Erythroblast (primary cell): ENCODE measurements at regions not wholly inside any gene's neighbourhood (a gene's known extent, or its start where the extent isn't known, plus 50 kb on each side); places are given as distances from the start of the nearest gene placed in this dataset.

ENCODE experiments used
- DNase-seq, 2 experiments: peaks; one replicate each; lab custom pipeline; 2025; lab: John Stamatoyannopoulos, UW
- GATA1 ChIP-seq: IDR thresholded peaks from 2 replicates; pipeline ENCODE4 v1.6.1; 2011; ENCODE audit warnings: low read depth, mild to moderate bottlenecking, control low read depth, low read length, moderate library complexity
- POLR2A ChIP-seq: IDR thresholded peaks from 2 replicates; pipeline ENCODE4 v1.6.1; 2011; ENCODE audit warnings: mild to moderate bottlenecking, low read length

DNA sequence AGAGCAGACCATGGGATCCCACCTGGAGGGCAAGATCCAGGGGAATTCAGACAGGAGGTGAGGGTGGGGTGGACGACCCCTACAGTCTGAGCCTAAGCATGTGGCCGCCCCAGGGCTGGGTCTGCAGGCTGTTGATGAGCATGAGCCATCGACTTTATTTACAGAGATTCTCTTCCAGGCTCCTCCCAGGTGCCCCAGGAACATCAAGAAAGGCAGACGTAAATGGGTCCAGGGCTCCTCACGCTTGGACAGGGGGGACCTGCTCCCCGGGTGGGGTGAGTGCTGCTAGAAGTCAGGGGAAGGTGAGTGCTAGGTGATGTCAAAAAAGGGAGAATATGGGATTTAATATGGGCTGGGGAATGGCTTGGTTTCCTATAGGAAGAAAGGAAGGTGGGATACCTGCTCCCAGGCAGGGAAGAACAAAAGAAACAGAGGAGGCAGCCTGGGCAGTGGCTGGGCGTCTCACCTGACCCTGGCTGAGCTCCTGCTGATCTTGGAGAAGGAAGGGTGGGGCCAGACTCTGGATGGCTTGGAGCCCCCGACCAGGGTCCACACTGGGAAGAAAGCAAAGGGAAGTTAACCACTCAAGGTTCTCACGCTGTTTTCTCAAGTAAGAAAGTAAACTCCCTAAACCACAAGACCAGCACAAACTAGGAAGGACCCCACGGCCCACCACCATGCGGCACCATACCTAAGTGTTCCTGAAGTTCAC, 162.1 kb upstream of the SHH start:
- TF ChIP-seq GATA1, result no peak
- TF ChIP-seq POLR2A, result no peak
- no peak for DNase-seq

GRCh38 chr7:155973451-155973997, 161.3 kb upstream of the SHH start:
- TF ChIP-seq POLR2A, result no peak
- no peak for TF ChIP-seq GATA1
- DNase-seq, result no peak

DNA sequence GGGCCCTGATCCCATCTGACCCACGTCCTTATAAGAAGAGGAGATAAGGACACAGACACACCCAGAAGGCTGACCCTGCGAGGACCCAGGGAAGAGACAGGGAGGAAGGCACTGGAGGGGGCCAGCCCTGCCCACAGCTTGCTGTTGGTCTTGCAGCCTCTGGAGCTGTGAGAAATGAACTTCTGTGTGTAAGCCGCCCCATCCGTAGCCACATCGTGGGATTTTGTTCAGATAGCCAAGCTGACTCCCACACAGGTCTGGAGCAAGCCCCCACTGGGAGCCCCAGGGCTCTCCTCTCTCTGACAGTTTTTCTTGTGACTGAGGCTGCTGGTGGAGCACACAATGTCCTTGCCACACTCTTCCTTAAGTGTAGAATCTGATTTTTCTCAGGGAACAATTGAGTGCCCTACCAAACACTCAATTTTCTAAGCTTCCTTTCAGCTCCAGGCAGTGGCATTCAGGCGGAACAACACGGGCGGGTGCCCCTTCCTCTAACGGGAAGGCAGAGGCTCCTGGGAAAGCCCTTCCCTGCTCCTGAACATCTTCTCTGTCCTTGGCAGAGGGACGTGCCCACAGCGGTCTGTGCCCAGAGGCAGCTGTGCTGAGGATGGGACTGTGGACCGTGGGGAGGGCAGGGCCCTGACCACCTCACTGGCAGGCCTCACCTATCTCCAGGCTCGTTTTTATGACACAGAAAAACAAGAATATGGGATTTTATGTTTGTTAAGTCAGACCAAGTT, 160.6 kb upstream of the SHH start:
- no peak for TF ChIP-seq GATA1
- no peak for TF ChIP-seq POLR2A
- no peak for DNase-seq

DNA sequence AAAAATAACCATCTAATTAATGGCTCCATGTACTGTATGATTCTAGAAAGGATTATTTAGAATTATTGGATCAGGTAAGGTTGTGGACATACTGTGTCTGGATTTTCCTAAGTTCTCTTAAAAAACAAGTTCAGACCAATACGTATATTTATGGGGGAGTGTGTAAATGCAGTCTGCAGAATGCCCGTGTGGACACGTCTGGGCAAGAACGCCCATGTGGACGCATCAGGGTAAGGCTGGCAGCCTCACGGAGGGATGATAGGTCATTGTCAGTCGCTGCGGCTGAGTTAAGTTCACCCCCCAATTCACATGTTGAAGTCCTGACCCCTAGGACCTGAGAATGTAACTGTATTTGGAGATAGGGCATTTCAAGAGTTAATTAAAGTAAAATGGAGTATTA, 160.0 kb upstream of the SHH start:
- no peak for DNase-seq
- TF ChIP-seq POLR2A, result no peak
- TF ChIP-seq GATA1, result no peak

DNA sequence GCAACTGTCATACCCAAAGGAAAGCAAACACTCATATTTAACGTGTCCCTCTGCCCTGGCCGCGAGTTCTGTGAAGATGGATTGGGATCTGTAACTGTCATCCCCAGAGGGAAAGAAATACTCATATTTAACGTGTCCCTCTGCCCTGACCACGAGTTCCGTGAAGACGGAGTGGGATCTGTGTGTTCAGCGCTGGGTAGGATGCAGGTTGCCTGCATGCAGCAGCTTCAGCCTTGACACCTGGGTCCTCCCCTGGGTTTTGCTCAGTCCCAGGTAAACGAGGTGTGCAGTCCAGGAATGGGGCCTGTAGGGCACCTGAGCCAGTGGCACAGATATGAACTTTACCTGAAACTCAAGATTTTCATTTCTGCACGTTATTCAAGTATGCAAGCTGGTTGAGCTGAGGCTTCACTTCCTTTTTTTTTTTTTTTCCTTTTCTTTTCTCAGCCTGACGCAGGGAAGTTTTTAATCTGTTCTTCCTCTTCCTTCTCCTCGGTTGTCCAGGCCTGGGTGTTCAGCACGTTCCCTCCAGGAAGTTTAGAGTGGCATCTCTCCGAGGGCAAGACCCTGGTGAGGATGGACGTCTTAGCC, 159.0 kb upstream of the SHH start:
- TF ChIP-seq GATA1, result no peak
- TF ChIP-seq POLR2A, result no peak
- DNase-seq, result no peak

DNA sequence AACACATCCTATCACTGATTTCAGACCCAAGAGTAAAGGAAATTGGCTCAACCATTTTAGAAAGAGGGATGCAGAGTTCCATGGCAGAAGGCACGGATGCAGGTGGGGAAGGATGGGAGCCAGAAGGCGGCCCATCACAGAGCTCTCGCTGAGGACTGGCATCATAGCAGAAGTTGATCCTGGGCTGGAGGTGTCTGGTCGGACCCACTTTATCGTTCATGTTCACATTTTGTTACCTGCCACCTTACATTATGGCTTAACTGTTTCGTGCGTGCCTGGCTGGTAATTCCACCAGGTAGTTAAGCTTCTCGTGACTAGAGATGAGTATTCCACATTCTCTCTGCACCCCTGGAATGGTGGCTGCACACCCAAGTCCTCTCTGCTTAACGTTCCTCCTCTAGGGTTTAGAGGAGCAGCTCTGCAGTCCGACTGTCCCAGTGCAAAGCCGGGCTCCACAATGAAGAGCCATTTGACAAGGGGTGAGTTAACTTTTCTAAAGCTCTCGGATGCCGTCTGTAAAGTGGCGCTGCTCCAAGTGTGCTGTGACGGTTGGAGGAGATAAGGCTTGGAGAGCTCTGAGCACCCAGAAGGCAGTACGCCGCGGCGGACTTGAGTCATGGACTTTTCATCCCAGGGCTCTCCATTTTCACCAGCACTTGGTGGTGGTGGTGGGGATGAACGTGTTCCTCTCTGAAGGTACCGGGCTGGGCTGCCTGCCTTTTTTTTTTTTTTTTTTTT, 157.1 kb upstream of the SHH start:
- DNase-seq, result no peak

GRCh38 chr7:155965010-155965409, 152.7 kb upstream of the SHH start:
- TF ChIP-seq POLR2A, result no peak
- no peak for TF ChIP-seq GATA1
- no peak for DNase-seq

More for the DNA sequence above, 157.1 kb upstream of the SHH start:
- no peak for TF ChIP-seq GATA1
- no peak for TF ChIP-seq POLR2A

- no peak for DNase-seq
- TF ChIP-seq GATA1, result no peak
- no peak for TF ChIP-seq POLR2A
Measured at GRCh38 chr7:155964543-155964942, 152.3 kb upstream of the SHH start.

DNA sequence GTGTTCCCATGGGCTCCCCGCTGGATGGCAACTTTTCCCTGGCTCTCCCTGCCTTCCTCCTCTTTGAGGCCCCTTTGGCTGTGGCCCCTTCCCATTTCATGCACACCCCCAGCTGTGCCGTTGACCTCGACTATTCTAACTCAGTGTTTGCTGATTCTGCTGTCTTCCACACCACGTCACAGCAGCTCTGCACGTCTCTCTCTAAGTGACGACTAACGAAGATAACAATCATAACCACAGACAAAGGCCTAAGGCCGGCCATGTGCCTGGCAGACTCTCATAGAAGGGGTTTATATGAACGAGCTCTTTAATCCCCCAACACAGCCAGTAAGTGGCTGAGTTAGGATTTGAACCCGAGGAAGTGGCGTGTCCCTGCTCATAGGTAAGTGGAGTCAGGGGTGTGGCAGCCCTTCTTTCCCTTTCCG, 151.5 kb upstream of the SHH start:
- DNase-seq, result no peak
- TF ChIP-seq POLR2A (no peak), GATA1 (no peak)

DNA sequence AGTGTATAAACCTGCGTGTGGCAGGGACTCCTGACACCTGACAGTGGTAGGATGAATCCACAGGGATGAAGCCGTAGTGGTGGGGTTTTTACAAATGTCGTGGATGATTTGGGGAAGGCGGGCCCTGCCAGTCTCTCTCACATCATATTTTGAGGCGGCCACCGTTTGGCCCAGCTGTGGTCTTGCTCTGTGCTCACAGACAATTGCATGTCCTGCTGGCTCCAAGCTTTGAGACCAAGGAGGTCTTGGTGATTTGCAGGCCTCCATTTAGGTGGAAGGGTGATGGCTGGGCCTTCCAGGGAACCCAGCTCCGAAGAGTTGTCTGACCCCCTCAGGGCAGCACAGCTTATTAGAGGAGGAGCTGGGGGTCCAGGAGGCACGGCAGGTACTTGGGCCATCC, 151.1 kb upstream of the SHH start:
- TF ChIP-seq GATA1 (no peak), POLR2A (no peak)
- DNase-seq, result no peak

DNA sequence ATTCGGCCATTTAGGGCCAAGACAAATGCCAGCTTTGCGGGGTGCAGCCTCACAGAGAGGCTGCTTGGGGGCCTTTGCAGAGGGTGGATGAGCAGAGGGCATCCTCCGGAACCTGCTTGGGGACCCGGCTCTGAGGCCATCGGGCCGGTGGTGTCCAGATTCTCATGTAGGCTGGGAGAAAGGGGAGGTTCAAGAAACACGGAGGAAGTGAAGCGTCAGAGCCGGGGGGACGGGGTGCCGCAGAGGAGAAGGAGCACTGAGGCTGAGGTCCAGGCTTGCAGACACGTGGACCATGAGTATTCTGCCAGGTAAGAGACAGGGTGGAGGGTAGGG, 150.7 kb upstream of the SHH start:
- no peak for DNase-seq
- TF ChIP-seq GATA1 (no peak), POLR2A (no peak)

DNA sequence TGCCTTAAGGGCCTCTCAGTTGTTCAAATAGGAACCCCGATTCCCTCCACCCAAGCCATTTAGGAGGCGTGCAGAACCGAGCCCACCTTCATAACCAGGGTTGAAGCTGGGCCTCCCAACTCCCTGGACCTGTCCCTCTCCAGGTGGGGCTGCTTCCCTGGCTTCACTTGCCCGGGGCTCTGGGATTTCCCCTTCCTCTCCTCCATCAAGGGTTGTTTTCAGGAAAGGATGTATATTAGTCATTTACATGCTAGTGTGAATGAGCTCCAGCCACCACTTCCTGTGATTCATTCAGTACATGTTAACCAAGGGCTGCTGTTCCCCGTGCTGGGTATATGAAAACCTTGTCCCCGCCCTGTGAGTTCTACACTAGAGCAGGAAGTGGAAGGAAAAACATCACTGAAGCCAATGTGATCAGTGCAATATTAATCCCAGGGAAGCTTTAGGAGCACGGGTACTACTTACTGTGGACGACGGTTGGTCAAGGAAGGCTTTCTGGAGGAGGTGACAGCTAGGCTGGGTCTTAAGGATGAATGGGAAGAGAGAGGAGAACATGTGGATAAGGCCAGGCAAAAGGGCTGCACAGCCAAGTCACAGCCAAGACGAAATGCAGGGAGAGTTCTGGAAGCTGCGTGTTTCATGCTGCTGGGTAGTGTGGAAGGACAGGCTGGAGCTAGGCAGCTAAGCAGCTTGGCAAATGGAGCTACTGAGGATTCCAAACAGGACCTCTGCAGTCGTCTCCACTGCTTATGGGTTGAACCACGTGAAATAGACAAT, 150.1 kb upstream of the SHH start:
- DNase-seq, result no peak
- TF ChIP-seq POLR2A, result no peak
- no peak for TF ChIP-seq GATA1
